Natural killer cell (primary cell): ENCODE measurements at regions not wholly inside any gene's neighbourhood (a gene's known extent, or its start where the extent isn't known, plus 50 kb on each side); places are given as distances from the start of the nearest gene placed in this dataset.
A peak's percentile ranks its signal among the peaks of the same experiment; 100 is the strongest.

Source experiments
- ATAC-seq, 3 donors: fragments of 150-1000 bp in 2 of 3; fragments of 200-7000 bp in 1 of 3; cut with Tn5 transposase; 1 replicate in 1 of 3; 2 replicates in 2 of 3; pipeline ENCODE4 v1.10.0; 2021; ENCODE audit warnings: mild to moderate bottlenecking in 2 of 3, moderate library complexity in 2 of 3
- DNase-seq, 2 donors: peaks; one replicate each; pipeline versions ENCODE4 v3.0.0 to v3.0.0-alpha.2; 2013 to 2021; ENCODE audit warnings: mixed read lengths in 1 of 2
- H3K27ac ChIP-seq: one replicate; pipeline ENCODE4 v1.5.1; 2013; ENCODE audit warnings: mild to moderate bottlenecking, low read length
- H3K27me3 ChIP-seq: one replicate; pipeline ENCODE4 v1.6.1; 2013; ENCODE audit warnings: low read length; ENCODE audit not compliant: control insufficient read depth, insufficient read depth
- H3K36me3 ChIP-seq: one replicate; pipeline ENCODE4 v1.6.1; 2013; ENCODE audit warnings: low read length; ENCODE audit not compliant: control insufficient read depth, insufficient read depth
- H3K4me1 ChIP-seq: one replicate; pipeline ENCODE4 v1.6.1; 2013; ENCODE audit warnings: low read length; ENCODE audit not compliant: control insufficient read depth, insufficient read depth
- H3K4me3 ChIP-seq: one replicate; pipeline ENCODE4 v1.5.1; 2013; ENCODE audit warnings: low read length
- H3K9me3 ChIP-seq: one replicate; pipeline ENCODE4 v1.6.1; 2013; ENCODE audit warnings: low read length; ENCODE audit not compliant: control insufficient read depth, insufficient read depth
- H3K27ac Mint-ChIP-seq, 2 donors: one replicate each; pipeline ENCODE4 v1.8.0; 2022; ENCODE audit warnings: mild to moderate bottlenecking in 2 of 2, mixed read lengths in 2 of 2, moderate library complexity in 1 of 2
- H3K27me3 Mint-ChIP-seq, 2 donors: one replicate each; pipeline ENCODE4 v1.8.0; 2022; ENCODE audit warnings: low read depth in 2 of 2, mixed read lengths in 2 of 2
- H3K36me3 Mint-ChIP-seq: one replicate; pipeline ENCODE4 v1.8.0; 2022; ENCODE audit warnings: mixed read lengths
- H3K4me1 Mint-ChIP-seq, 2 donors: one replicate each; pipeline ENCODE4 v1.8.0; 2022; ENCODE audit warnings: mixed read lengths in 2 of 2
- H3K4me3 Mint-ChIP-seq: one replicate; pipeline ENCODE4 v1.8.0; 2022; ENCODE audit warnings: mild to moderate bottlenecking, moderate library complexity, mixed read lengths
- H3K9me3 Mint-ChIP-seq, 2 donors: one replicate each; pipeline ENCODE4 v1.8.0; 2022; ENCODE audit warnings: mixed read lengths in 2 of 2
- WGBS: methylation state at CpG from one replicate; pipeline ENCODE4 v1.1.7; 2013; ENCODE audit warnings: missing lambda C conversion rate; ENCODE audit not compliant: insufficient coverage; 5-methylcytosine and 5-hydroxymethylcytosine counted together
- intact Hi-C: fragments of 100-400 bp; cut with micrococcal nuclease; formaldehyde crosslinking; loops from one replicate; pipeline ENCODE4 v1.14.2; 2022
- TF ChIP-seq, protein P1 (sequence below): fragments of 200-600 bp; IDR thresholded peaks from one replicate; pipeline ENCODE4 v1.8.0; 2022; ENCODE audit warnings: antibody characterized with exemption

DNA sequence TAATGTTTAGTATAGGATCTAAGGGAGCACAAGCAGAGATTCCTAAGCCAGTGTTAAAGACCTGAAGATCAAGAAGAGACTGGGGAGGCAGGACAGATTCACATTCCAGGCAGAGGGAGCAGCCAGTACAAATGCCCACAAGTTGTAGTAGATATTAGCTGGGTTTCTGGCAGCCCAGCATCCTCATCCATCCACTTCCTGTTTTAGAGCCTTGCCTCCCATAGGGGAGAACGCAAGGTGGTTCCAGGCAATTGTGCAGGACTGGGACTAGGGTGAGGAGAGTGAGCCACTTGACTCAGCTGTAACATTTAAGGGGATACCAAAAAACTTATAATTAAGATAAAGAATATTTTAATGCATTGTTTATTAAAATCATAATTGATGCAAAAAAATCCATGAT lies 71.3 kb upstream of the PSMA6 start:
- WGBS = 83% methylated on average over 1 of the region's 1 CpG
- Histone ChIP-seq H3K36me3 (no peaks in the 10 kb centered on the region), H3K9me3 (no peaks in the 10 kb centered on the region), H3K27me3 (no peaks in the 10 kb centered on the region), H3K4me3 (no peak overlapping the region), H3K4me1 (no peaks in the 10 kb centered on the region), H3K27ac (no peak overlapping the region)
- peaks cover 23 to 27% of the 10 kb centered on the region in 2 donors for H3K4me1 Mint-ChIP-seq
- intact Hi-C loops = loop anchor here (5.0 kb wide), 1 partner anchor 66 kb away; no protein-coding TSS in a partner anchor
- H3K27me3 Mint-ChIP-seq = no peaks in the 10 kb centered on the region
- TF ChIP-seq, protein P1, sequence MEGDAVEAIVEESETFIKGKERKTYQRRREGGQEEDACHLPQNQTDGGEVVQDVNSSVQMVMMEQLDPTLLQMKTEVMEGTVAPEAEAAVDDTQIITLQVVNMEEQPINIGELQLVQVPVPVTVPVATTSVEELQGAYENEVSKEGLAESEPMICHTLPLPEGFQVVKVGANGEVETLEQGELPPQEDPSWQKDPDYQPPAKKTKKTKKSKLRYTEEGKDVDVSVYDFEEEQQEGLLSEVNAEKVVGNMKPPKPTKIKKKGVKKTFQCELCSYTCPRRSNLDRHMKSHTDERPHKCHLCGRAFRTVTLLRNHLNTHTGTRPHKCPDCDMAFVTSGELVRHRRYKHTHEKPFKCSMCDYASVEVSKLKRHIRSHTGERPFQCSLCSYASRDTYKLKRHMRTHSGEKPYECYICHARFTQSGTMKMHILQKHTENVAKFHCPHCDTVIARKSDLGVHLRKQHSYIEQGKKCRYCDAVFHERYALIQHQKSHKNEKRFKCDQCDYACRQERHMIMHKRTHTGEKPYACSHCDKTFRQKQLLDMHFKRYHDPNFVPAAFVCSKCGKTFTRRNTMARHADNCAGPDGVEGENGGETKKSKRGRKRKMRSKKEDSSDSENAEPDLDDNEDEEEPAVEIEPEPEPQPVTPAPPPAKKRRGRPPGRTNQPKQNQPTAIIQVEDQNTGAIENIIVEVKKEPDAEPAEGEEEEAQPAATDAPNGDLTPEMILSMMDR = no peak
- no peaks in the 10 kb centered on the region for H3K36me3 Mint-ChIP-seq
- ATAC-seq (no peak), DNase-seq (no peak)
- H3K27ac Mint-ChIP-seq = peak overlapping the region; percentile 11 to 61
- no peaks in the 10 kb centered on the region for H3K9me3 Mint-ChIP-seq
- no peak overlapping the region for H3K4me3 Mint-ChIP-seq

DNA sequence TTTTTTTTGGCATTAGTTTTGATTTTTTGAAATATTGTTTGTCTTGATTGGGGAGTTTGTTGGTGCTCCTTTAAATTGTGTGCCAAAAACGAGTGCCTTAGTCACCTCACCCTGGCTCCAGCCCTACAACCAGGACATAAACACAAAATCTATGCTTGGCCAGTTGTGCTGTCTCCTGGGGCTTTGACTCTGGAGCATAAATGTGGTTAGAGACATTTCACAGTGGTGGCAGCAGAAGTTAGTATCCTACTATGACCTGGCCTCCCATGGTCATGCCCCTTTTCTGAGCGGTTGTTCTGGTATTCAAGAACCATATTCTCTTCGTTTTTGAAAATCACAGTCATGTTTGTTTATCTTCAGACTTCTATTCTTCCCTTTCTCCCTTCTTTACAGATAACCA lies 70.7 kb upstream of the PSMA6 start:
- no peak overlapping the region for H3K27ac ChIP-seq
- Mint-ChIP-seq H3K9me3 (no peaks in the 10 kb centered on the region), H3K36me3 (no peaks in the 10 kb centered on the region), H3K27me3 (no peaks in the 10 kb centered on the region), H3K4me1 (peaks cover 23 to 27% of the 10 kb centered on the region in 2 donors), H3K4me3 (no peak overlapping the region), H3K27ac (peak overlapping the region; percentile 74 to 81)
- no peak overlapping the region for H3K4me3 ChIP-seq
- H3K27me3 ChIP-seq = no peaks in the 10 kb centered on the region
- H3K36me3 ChIP-seq = no peaks in the 10 kb centered on the region
- 90% methylated on average over 2 of the region's 3 CpGs for WGBS
- ATAC-seq (no peak), DNase-seq (no peak)
- TF ChIP-seq, protein P1 = no peak
- intact Hi-C loops = loop anchor here (5.0 kb wide), 1 partner anchor 66 kb away; no protein-coding TSS in a partner anchor
- no peaks in the 10 kb centered on the region for H3K9me3 ChIP-seq
- H3K4me1 ChIP-seq = no peaks in the 10 kb centered on the region

DNA sequence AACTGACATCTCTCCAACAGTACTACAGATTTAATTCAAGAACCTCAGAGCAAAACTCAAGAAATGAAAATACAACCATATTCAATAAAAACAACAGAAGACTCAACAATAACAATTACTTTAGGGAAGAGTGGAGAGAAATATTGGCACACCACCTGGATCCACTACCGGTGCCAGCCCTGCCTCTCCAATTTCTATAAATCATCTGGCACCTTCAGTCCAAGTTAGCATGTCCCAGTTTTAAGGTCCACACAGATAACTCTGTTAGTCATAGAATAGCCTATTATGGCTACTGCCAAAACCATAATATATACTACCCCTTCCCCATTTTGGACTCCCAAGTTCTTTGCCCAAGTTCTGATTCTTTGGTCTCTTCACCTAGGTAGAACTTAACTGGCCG lies 69.9 kb upstream of the PSMA6 start:
- H3K4me3 Mint-ChIP-seq = no peak overlapping the region
- H3K27me3 Mint-ChIP-seq = no peaks in the 10 kb centered on the region
- no peaks in the 10 kb centered on the region for H3K9me3 Mint-ChIP-seq
- H3K27ac ChIP-seq = no peak overlapping the region
- WGBS = 100% methylated on average over 2 of the region's 2 CpGs
- H3K4me1 ChIP-seq = no peaks in the 10 kb centered on the region
- DNase-seq = no peak
- H3K36me3 Mint-ChIP-seq = no peaks in the 10 kb centered on the region
- H3K4me1 Mint-ChIP-seq = peaks cover 23 to 27% of the 10 kb centered on the region in 2 donors
- H3K27me3 ChIP-seq = no peaks in the 10 kb centered on the region
- peak overlapping the region; percentile 74 to 81 for H3K27ac Mint-ChIP-seq
- TF ChIP-seq, protein P1 = no peak
- no peaks in the 10 kb centered on the region for H3K36me3 ChIP-seq
- ATAC-seq = no peak
- no peaks in the 10 kb centered on the region for H3K9me3 ChIP-seq
- intact Hi-C loops = loop anchor here (5.0 kb wide), 1 partner anchor 65 kb away; no protein-coding TSS in a partner anchor
- H3K4me3 ChIP-seq = no peak overlapping the region

DNA sequence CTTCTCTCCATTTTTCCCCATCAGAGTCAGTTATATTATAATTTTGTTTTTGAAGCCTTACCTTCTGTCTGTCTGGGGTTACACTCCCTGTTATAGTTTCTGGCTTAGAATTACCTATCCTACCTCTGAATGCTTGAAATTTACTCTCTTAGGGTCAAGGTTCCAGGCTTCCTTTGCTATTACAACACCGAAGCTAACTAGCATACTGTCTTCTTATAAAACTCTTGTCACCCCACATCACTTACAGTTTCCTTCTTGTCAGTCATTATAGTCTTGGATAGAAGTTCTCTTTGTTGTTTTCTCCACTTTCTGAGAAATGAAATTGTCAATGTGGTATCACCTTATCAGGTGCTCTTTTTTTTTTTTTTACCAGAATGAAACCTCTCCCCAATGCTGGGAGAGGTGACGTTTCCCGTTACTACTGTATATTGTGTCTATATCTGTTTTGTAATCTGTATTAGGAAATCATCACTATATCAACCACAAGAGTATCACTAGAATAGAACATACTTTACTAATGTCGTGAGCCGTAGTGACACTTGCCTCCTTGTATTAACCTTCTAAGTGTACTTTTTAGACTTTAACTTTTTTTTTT lies 69.2 kb upstream of the PSMA6 start:
- Mint-ChIP-seq H3K9me3 (no peaks in the 10 kb centered on the region), H3K27me3 (no peaks in the 10 kb centered on the region), H3K4me3 (no peak overlapping the region), H3K36me3 (no peaks in the 10 kb centered on the region), H3K4me1 (peaks cover 23 to 27% of the 10 kb centered on the region in 2 donors), H3K27ac (peak overlapping the region; percentile 74 to 81)
- Histone ChIP-seq H3K9me3 (no peaks in the 10 kb centered on the region), H3K27me3 (no peaks in the 10 kb centered on the region), H3K27ac (no peak overlapping the region), H3K4me3 (no peak overlapping the region), H3K36me3 (no peaks in the 10 kb centered on the region), H3K4me1 (no peaks in the 10 kb centered on the region)
- TF ChIP-seq, protein P1 = no peak
- WGBS = 78% methylated on average over 1 of the region's 5 CpGs
- peak; percentile 42 to 70 (median 68) for ATAC-seq
- intact Hi-C loops = loop anchor here (5.0 kb wide), 1 partner anchor 64 kb away; no protein-coding TSS in a partner anchor
- peak in 1 of 2 donors; percentile 12 for DNase-seq
